ENCODE measurements at regions not wholly inside any gene's neighbourhood (a gene's known extent, or its start where the extent isn't known, plus 50 kb on each side); places are given as distances from the start of the nearest gene placed in this dataset.

DNA sequence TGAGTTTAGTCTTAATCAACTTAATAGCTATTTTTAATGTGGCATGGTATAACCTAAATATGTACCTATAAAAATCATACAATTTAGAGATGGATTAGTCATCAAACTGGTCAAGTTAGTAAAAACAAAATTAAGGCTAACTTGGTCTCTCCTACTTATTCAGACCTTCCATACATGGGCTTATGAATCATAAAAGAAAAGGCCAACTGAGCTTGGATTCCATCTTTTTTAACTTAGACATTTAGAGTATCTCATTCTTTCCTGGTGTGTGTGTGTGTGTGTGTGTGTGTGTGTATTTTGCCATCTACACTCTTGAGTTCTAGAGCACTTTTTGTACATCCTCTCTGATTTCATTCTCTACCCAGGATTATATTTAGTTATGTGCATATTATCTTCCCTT is 637.5 kb downstream of the PLCL1 start:
- DNase-seq (ENCODE audit: low spot score in 2 of 2) = no peak
- no peaks in the 10 kb centered on the region for H3K36me3 ChIP-seq

DNA sequence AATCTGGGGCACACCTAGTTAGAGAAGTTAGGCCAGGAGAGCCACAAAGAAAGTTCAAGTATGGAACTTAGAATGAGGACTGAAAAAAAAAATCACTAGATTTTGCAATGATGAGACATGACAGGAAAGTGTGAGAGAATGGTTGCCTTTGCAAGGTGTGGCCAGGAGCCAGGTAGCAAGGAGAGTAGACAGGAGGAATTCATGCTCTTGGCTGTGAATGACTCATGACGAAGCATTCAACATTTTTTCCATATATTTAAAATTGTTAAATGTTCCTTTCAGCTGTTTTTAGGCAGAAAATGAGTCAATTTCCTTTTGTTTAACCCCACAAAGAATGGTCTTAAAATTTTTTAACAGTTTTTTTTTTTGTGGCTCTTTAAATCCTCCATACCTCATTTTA is 636.9 kb downstream of the PLCL1 start:
- Histone ChIP-seq H3K27ac (no peak overlapping the region), H3K9me3 (no peaks in the 10 kb centered on the region), H3K36me3 (no peaks in the 10 kb centered on the region), H3K27me3 (no peaks in the 10 kb centered on the region), H3K4me1 (no peaks in the 10 kb centered on the region), H3K4me3 (no peak overlapping the region)
- TF ChIP-seq POLR2AphosphoS5 (IDR thresholded peaks at IDR 0.05) = no peak
- TF ChIP-seq EP300 (IDR thresholded peaks at IDR 0.05) = no peak
- TF ChIP-seq, protein P1, sequence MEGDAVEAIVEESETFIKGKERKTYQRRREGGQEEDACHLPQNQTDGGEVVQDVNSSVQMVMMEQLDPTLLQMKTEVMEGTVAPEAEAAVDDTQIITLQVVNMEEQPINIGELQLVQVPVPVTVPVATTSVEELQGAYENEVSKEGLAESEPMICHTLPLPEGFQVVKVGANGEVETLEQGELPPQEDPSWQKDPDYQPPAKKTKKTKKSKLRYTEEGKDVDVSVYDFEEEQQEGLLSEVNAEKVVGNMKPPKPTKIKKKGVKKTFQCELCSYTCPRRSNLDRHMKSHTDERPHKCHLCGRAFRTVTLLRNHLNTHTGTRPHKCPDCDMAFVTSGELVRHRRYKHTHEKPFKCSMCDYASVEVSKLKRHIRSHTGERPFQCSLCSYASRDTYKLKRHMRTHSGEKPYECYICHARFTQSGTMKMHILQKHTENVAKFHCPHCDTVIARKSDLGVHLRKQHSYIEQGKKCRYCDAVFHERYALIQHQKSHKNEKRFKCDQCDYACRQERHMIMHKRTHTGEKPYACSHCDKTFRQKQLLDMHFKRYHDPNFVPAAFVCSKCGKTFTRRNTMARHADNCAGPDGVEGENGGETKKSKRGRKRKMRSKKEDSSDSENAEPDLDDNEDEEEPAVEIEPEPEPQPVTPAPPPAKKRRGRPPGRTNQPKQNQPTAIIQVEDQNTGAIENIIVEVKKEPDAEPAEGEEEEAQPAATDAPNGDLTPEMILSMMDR (IDR thresholded peaks at IDR 0.05) = no peak
- TF ChIP-seq POLR2A (IDR thresholded peaks at IDR 0.05) = no peak
- DNase-seq (ENCODE audit: low spot score in 2 of 2) = no peak
- WGBS = 38% methylated on average over 1 of the region's 1 CpG

More for the DNA sequence above, 637.5 kb downstream of the PLCL1 start:
- Histone ChIP-seq H3K4me1 (no peaks in the 10 kb centered on the region), H3K4me3 (no peak overlapping the region), H3K27ac (no peak overlapping the region), H3K9me3 (no peaks in the 10 kb centered on the region), H3K27me3 (no peaks in the 10 kb centered on the region)
- TF ChIP-seq EP300 (IDR thresholded peaks at IDR 0.05) = no peak
- no peak for TF ChIP-seq POLR2AphosphoS5 (IDR thresholded peaks at IDR 0.05)
- TF ChIP-seq, protein P1 (IDR thresholded peaks at IDR 0.05) = no peak
- TF ChIP-seq POLR2A (IDR thresholded peaks at IDR 0.05) = no peak

DNA sequence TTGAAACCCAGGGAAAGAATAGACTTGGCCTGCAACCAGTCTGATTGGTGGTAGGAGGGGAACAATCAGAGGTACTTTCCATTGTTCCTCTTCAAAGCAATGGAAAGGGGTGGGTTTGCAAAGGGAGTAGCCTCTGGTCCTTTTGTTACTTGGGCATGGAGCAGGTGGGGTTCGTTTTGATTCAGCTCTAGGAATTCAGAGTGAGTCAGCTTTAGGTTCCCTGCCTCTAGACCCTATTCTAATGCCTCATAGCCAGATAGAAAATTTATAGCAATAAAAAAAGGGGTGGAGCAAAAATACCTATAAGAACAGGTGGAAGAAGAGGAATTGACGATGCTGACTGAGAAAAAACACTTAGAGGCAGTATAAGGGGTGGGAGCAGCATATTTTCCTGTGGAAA is 636.4 kb downstream of the PLCL1 start:
- 49% methylated on average over 2 of the region's 2 CpGs for WGBS
- no peak for DNase-seq (ENCODE audit: low spot score in 2 of 2)
- Histone ChIP-seq H3K4me3 (no peak overlapping the region), H3K27me3 (no peaks in the 10 kb centered on the region), H3K4me1 (no peaks in the 10 kb centered on the region), H3K36me3 (no peaks in the 10 kb centered on the region), H3K9me3 (no peaks in the 10 kb centered on the region), H3K27ac (no peak overlapping the region)
- no peak for TF ChIP-seq POLR2A (IDR thresholded peaks at IDR 0.05)
- TF ChIP-seq, protein P1 (IDR thresholded peaks at IDR 0.05) = no peak
- no peak for TF ChIP-seq EP300 (IDR thresholded peaks at IDR 0.05)
- TF ChIP-seq POLR2AphosphoS5 (IDR thresholded peaks at IDR 0.05) = no peak

DNA sequence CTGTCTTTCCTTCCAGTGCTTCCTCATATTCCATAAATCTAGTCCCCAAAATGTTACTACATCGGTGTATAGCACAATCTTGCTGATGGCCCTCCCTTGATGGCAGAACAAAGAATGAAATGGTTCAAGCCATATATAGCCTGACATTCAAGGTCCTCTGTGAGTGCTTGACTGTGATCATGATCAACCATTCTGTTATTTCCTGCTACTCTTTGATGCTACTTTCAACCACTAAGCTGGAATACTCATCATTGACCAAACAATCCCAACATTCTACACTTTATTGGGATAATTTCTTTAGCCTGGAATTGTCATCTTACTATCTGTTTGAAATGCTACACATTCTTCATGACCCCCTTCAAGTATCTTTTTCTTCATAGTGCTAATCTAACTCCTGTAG is 633.9 kb downstream of the PLCL1 start:
- no peaks in the 10 kb centered on the region for H3K27me3 ChIP-seq
- no peaks in the 10 kb centered on the region for H3K9me3 ChIP-seq
- TF ChIP-seq EP300 (IDR thresholded peaks at IDR 0.05) (no peak), POLR2AphosphoS5 (IDR thresholded peaks at IDR 0.05) (no peak), POLR2A (IDR thresholded peaks at IDR 0.05) (no peak)
- TF ChIP-seq, protein P1 (IDR thresholded peaks at IDR 0.05) = no peak
- no peak overlapping the region for H3K4me3 ChIP-seq
- no peaks in the 10 kb centered on the region for H3K36me3 ChIP-seq
- H3K27ac ChIP-seq = no peak overlapping the region
- DNase-seq (ENCODE audit: low spot score in 2 of 2) = no peak
- no peaks in the 10 kb centered on the region for H3K4me1 ChIP-seq
- WGBS = 93% methylated on average over 1 of the region's 1 CpG

DNA sequence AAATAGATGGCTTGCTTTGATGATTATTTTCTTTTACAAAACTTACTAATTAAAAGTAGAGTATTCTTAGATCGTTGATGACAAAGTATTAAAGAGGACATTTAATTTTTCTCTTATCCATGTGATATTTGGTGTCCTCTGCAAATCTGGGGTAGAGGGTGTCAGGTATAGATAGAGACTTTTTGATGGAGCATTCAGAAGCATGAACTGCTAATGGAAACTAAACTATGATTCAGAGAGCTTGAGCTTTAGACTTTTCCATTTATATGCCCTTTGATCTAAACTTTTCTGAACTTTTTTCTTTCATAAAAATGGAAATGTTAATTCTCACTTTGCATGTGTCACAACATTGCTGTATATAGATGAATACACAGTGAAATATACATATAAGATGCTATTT is 619.7 kb downstream of the PLCL1 start:
- TF ChIP-seq POLR2A (IDR thresholded peaks at IDR 0.05) (no peak), POLR2AphosphoS5 (IDR thresholded peaks at IDR 0.05) (no peak), EP300 (IDR thresholded peaks at IDR 0.05) (no peak)
- TF ChIP-seq, protein P1 (IDR thresholded peaks at IDR 0.05) = no peak
- no peak overlapping the region for H3K27ac ChIP-seq
- no peaks in the 10 kb centered on the region for H3K36me3 ChIP-seq
- no peaks in the 10 kb centered on the region for H3K27me3 ChIP-seq
- no peaks in the 10 kb centered on the region for H3K4me1 ChIP-seq
- no peak overlapping the region for H3K4me3 ChIP-seq
- no peaks in the 10 kb centered on the region for H3K9me3 ChIP-seq
- DNase-seq (ENCODE audit: low spot score in 2 of 2) = no peak
- WGBS = 80% methylated on average over 1 of the region's 1 CpG

All from suprapubic skin (tissue), 4 donors.